ENCODE measurements at regions not wholly inside any gene's neighbourhood (a gene's known extent, or its start where the extent isn't known, plus 50 kb on each side); places are given as distances from the start of the nearest gene placed in this dataset.

DNA sequence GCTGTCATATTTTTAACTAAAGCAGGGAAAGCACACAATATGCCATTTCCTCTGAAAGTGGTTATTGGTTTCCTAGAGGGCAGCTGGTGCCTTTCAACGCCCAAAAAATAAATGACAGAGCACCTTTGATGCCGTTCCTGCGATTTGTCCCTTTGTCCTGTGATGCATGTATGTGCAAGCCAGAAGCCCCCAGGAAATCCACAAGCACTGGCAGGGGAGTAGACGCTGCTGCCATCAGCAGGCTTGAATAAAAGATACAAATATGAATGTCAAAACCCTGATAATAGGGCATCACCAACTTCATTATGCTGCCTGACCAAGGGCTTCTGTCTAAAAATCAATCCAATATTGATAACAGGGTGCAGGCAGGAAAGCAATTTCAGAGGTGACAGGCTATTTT is 246.1 kb downstream of the FBXO15 start:
- TF ChIP-seq, protein P1, sequence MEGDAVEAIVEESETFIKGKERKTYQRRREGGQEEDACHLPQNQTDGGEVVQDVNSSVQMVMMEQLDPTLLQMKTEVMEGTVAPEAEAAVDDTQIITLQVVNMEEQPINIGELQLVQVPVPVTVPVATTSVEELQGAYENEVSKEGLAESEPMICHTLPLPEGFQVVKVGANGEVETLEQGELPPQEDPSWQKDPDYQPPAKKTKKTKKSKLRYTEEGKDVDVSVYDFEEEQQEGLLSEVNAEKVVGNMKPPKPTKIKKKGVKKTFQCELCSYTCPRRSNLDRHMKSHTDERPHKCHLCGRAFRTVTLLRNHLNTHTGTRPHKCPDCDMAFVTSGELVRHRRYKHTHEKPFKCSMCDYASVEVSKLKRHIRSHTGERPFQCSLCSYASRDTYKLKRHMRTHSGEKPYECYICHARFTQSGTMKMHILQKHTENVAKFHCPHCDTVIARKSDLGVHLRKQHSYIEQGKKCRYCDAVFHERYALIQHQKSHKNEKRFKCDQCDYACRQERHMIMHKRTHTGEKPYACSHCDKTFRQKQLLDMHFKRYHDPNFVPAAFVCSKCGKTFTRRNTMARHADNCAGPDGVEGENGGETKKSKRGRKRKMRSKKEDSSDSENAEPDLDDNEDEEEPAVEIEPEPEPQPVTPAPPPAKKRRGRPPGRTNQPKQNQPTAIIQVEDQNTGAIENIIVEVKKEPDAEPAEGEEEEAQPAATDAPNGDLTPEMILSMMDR (conservative IDR thresholded peaks at IDR 0.05; ENCODE audit: low read depth, low read length), result no peak
- no peak for TF ChIP-seq EZH2 (IDR thresholded peaks at IDR 0.05; ENCODE audit: borderline replicate concordance, low read depth, low read length, poor library complexity, severe bottlenecking)

All from A673 (cell line).